ENCODE measurements at regions not wholly inside any gene's neighbourhood (a gene's known extent, or its start where the extent isn't known, plus 50 kb on each side); places are given as distances from the start of the nearest gene placed in this dataset.

GRCh38 chr10:42691361-42692120 lies 53.2 kb upstream of the ZNF33B start:
- TF ChIP-seq, protein P1, sequence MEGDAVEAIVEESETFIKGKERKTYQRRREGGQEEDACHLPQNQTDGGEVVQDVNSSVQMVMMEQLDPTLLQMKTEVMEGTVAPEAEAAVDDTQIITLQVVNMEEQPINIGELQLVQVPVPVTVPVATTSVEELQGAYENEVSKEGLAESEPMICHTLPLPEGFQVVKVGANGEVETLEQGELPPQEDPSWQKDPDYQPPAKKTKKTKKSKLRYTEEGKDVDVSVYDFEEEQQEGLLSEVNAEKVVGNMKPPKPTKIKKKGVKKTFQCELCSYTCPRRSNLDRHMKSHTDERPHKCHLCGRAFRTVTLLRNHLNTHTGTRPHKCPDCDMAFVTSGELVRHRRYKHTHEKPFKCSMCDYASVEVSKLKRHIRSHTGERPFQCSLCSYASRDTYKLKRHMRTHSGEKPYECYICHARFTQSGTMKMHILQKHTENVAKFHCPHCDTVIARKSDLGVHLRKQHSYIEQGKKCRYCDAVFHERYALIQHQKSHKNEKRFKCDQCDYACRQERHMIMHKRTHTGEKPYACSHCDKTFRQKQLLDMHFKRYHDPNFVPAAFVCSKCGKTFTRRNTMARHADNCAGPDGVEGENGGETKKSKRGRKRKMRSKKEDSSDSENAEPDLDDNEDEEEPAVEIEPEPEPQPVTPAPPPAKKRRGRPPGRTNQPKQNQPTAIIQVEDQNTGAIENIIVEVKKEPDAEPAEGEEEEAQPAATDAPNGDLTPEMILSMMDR (conservative IDR thresholded peaks at IDR 0.05) = no peak
- no peak for TF ChIP-seq EZH2 (IDR thresholded peaks at IDR 0.05; ENCODE audit: low read depth)

All from PC-9 (cell line).